IMR-90 (cell line): ENCODE measurements at regions not wholly inside any gene's neighbourhood (a gene's known extent, or its start where the extent isn't known, plus 50 kb on each side); places are given as distances from the start of the nearest gene placed in this dataset.

Source experiments
- ATAC-seq: fragments of 200-7000 bp; cut with Tn5 transposase; 2 replicates; pipeline ENCODE4 v1.9.1; 2020; ENCODE audit warnings: low read depth, mild to moderate bottlenecking, moderate library complexity
- BruUV-seq: library from RNA; stranded (reverse); fragments of 400-500 nt; replicated peaks from 2 replicates; lab custom pipeline; 2021; lab: Mats Ljungman, UMichigan
- CTCF ChIA-PET: fragments of 300-600 bp; formaldehyde crosslinking; extraction: SDS; loops from one replicate; lab custom pipeline; 2021; ENCODE audit warnings: antibody characterized with exemption; lab: Yijun Ruan, JAX
- POLR2A ChIA-PET: fragments of 300-600 bp; sonication (Branson Sonifier 250); formaldehyde crosslinking; loops from one replicate; lab custom pipeline; 2022; ENCODE audit warnings: antibody characterized with exemption; ENCODE audit not compliant: unreplicated experiment; lab: Charles Lee
- DNase-seq: peaks from one replicate; pipeline ENCODE4 v3.0.0; 2013
- H2AFZ ChIP-seq: replicated peaks from 2 replicates; pipeline ENCODE3; 2013; ENCODE audit warnings: low read length, mild to moderate bottlenecking; ENCODE audit not compliant: poor library complexity
- H2AK5ac ChIP-seq: 2 replicates; pipeline ENCODE4 v1.6.1; 2013; ENCODE audit warnings: low read depth, low read length, inconsistent platforms
- H2AK9ac ChIP-seq: replicated peaks from 2 replicates; pipeline ENCODE3; 2013; ENCODE audit warnings: mild to moderate bottlenecking, low read depth, low read length, moderate library complexity; ENCODE audit not compliant: poor library complexity
- H2BK120ac ChIP-seq: 2 replicates; pipeline ENCODE4 v1.6.1; 2013; ENCODE audit warnings: low read depth, low read length, inconsistent platforms
- H2BK15ac ChIP-seq: 3 replicates; pipeline ENCODE4 v1.6.1; 2013; ENCODE audit warnings: low read depth, low read length, inconsistent platforms
- H2BK20ac ChIP-seq: 2 replicates; pipeline ENCODE4 v1.6.1; 2013; ENCODE audit warnings: low read depth, mild to moderate bottlenecking, inconsistent platforms, low read length, moderate library complexity
- H2BK5ac ChIP-seq: 2 replicates; pipeline ENCODE4 v1.6.1; 2013; ENCODE audit warnings: mild to moderate bottlenecking, low read depth, low read length, inconsistent platforms; ENCODE audit not compliant: poor library complexity, severe bottlenecking
- H3K14ac ChIP-seq: replicated peaks from 2 replicates; pipeline ENCODE4 v1.6.1; 2013; ENCODE audit warnings: low read depth, low read length, inconsistent platforms
- H3K18ac ChIP-seq: 2 replicates; pipeline ENCODE4 v1.6.1; 2013; ENCODE audit warnings: low read depth, low read length, control low read depth
- H3K23ac ChIP-seq: 2 replicates; pipeline ENCODE4 v1.6.1; 2013; ENCODE audit warnings: low read depth, low read length, inconsistent platforms
- H3K27ac ChIP-seq: 2 replicates; pipeline ENCODE4 v1.5.1; 2013; ENCODE audit warnings: mild to moderate bottlenecking, control low read depth, low read length; ENCODE audit not compliant: insufficient read depth
- H3K27me3 ChIP-seq: 2 replicates; pipeline ENCODE4 v1.6.1; 2013; ENCODE audit warnings: low read length; ENCODE audit not compliant: control insufficient read depth, insufficient read depth
- H3K36me3 ChIP-seq: 2 replicates; pipeline ENCODE4 v1.6.1; 2013; ENCODE audit warnings: low read length, mixed read lengths; ENCODE audit not compliant: control insufficient read depth, insufficient read depth
- H3K4ac ChIP-seq: 2 replicates; pipeline ENCODE4 v1.6.1; 2013; ENCODE audit warnings: low read depth, low read length, inconsistent platforms
- H3K4me1 ChIP-seq: 2 replicates; pipeline ENCODE4 v1.6.1; 2013; ENCODE audit warnings: low read length, mixed read lengths; ENCODE audit not compliant: control insufficient read depth, insufficient read depth
- H3K4me2 ChIP-seq: 2 replicates; pipeline ENCODE4 v1.6.1; 2013; ENCODE audit warnings: low read depth, mild to moderate bottlenecking, control low read depth, low read length, moderate library complexity
- H3K4me3 ChIP-seq: 2 replicates; pipeline ENCODE4 v1.5.1; 2013; ENCODE audit warnings: low read depth, mild to moderate bottlenecking, control low read depth, low read length, moderate library complexity; ENCODE audit not compliant: insufficient read depth
- H3K56ac ChIP-seq: 2 replicates; pipeline ENCODE4 v1.6.1; 2013; ENCODE audit warnings: low read length, inconsistent platforms; ENCODE audit not compliant: insufficient read depth; ENCODE audit errors: extremely low read depth
- H3K79me1 ChIP-seq, 2 experiments: 2 replicates each; pipeline ENCODE4 v1.6.1; 2013; ENCODE audit warnings: low read length in 2 of 2, inconsistent platforms in 1 of 2, low read depth in 1 of 2
- H3K9ac ChIP-seq: 2 replicates; pipeline ENCODE4 v1.6.1; 2013; ENCODE audit warnings: low read depth, low read length, control low read depth
- H3K9me1 ChIP-seq: 2 replicates; pipeline ENCODE4 v1.6.1; 2013; ENCODE audit warnings: low read length, inconsistent platforms; ENCODE audit not compliant: insufficient read depth
- H3K9me3 ChIP-seq: 2 replicates; pipeline ENCODE4 v1.6.1; 2013; ENCODE audit warnings: low read length; ENCODE audit not compliant: control insufficient read depth, insufficient read depth
- H4K20me1 ChIP-seq: 2 replicates; pipeline ENCODE4 v1.6.1; 2013; ENCODE audit warnings: low read length, inconsistent platforms; ENCODE audit not compliant: insufficient read depth
- H4K5ac ChIP-seq: 2 replicates; pipeline ENCODE4 v1.6.1; 2013; ENCODE audit warnings: mild to moderate bottlenecking, low read depth, low read length, control low read depth
- H4K8ac ChIP-seq, 2 experiments: 2 replicates each; pipeline ENCODE4 v1.6.1; 2013; ENCODE audit warnings: low read depth in 2 of 2, low read length in 2 of 2, control low read depth in 1 of 2, inconsistent platforms in 1 of 2
- H4K91ac ChIP-seq: 2 replicates; pipeline ENCODE4 v1.6.1; 2013; ENCODE audit warnings: low read depth, low read length, inconsistent platforms; ENCODE audit not compliant: insufficient read depth
- MXI1 ChIP-seq: IDR thresholded peaks from 2 replicates; pipeline ENCODE4 v1.6.1; 2012; ENCODE audit warnings: low read depth, mild to moderate bottlenecking, low read length, moderate library complexity, borderline replicate concordance
- NFE2L2 ChIP-seq: fragments of 150-350 bp; IDR thresholded peaks from 2 replicates; pipeline ENCODE4 v1.6.1; 2016; ENCODE audit warnings: low read depth, mild to moderate bottlenecking, low read length
- WGBS, 2 experiments: methylation state at CpG; one replicate each; pipeline versions ENCODE4 v1.1.5 to v1.1.7; 2013; ENCODE audit warnings: missing lambda C conversion rate in 2 of 2; ENCODE audit not compliant: insufficient read length in 1 of 2; ENCODE audit errors: extremely low coverage in 2 of 2; 5-methylcytosine and 5-hydroxymethylcytosine counted together
- dilution Hi-C: fragments of 300-500 bp; cut with HindIII; formaldehyde crosslinking; loops from one replicate; pipeline ENCODE4 v1.14.3; 2018; ENCODE audit warnings: low sequenced_read_pairs; ENCODE audit not compliant: unreplicated experiment
- in situ Hi-C: fragments of 300-500 bp; cut with MboI; formaldehyde crosslinking; loops from 3 replicates; pipeline ENCODE4 v1.14.3; 2019; ENCODE audit warnings: low sequenced_read_pairs, inconsistent platforms, mixed read lengths
- intact Hi-C: fragments of 100-400 bp; cut with micrococcal nuclease; formaldehyde crosslinking; loops from 2 replicates; pipeline ENCODE4 v1.10.0; 2022

- TF ChIP-seq NFE2L2 (peak; percentile 23; the same call in 1 of the 2 replicates), MXI1 (no peak)
- ATAC-seq, result no peak
- Histone ChIP-seq H3K27ac (no peak overlapping the region), H3K4me2 (no peak overlapping the region), H2BK15ac (no peak overlapping the region), H2BK120ac (no peak overlapping the region), H3K56ac (no peak overlapping the region), H3K9me3 (no peaks in the 10 kb centered on the region), H3K36me3 (no peaks in the 10 kb centered on the region), H2AFZ (no peak overlapping the region), H2BK20ac (no peak overlapping the region), H2AK5ac (no peak overlapping the region), H3K4me3 (no peak overlapping the region), H3K4ac (no peak overlapping the region), H3K79me1 (peaks cover 29 to 59% of the 10 kb centered on the region in 2 experiments), H2AK9ac (no peak overlapping the region), H3K4me1 (peaks cover 11% of the 10 kb centered on the region), H4K20me1 (no peaks in the 10 kb centered on the region), H3K14ac (no peak overlapping the region), H4K5ac (no peak overlapping the region), H3K9ac (no peak overlapping the region), H2BK5ac (no peak overlapping the region), H4K8ac (no peak overlapping the region), H3K23ac (no peak overlapping the region), H4K91ac (no peak overlapping the region), H3K27me3 (no peaks in the 10 kb centered on the region), H3K9me1 (peaks cover 5% of the 10 kb centered on the region), H3K18ac (no peak overlapping the region)
- no CpG with 5 or more reads among the region's 2 CpGs for WGBS, 2 experiments
- CTCF ChIA-PET, result interaction anchor here (0.8 kb wide), 1 partner anchor 516 kb away, joined by 3 read pairs; no protein-coding TSS in a partner anchor
- in situ Hi-C loops (loop anchor here (5.0 kb wide), 1 partner anchor 93 kb away; no protein-coding TSS in a partner anchor), dilution Hi-C loops (no loop called here), intact Hi-C loops (no loop called here)
- POLR2A ChIA-PET, result no interaction called here
- no TSS peak for BruUV-seq
- DNase-seq, result no peak
Measured at GRCh38 chr6:138685257-138685656, 88.3 kb upstream of the CCDC28A start.
